ENCODE measurements at regions not wholly inside any gene's neighbourhood (a gene's known extent, or its start where the extent isn't known, plus 50 kb on each side); places are given as distances from the start of the nearest gene placed in this dataset.

GRCh38 chr5:131019111-131019510 is 145.9 kb downstream of the HINT1 start:
- TF ChIP-seq YY1 (IDR thresholded peaks at IDR 0.05; ENCODE audit: insufficient read depth, insufficient read length) (no peak), ZNF274 (IDR thresholded peaks at IDR 0.05; ENCODE audit: low read depth, low read length) (no peak)

Data from NT2/D1 (cell line).